HG03521 (cell line): ENCODE measurements at regions not wholly inside any gene's neighbourhood (a gene's known extent, or its start where the extent isn't known, plus 50 kb on each side); places are given as distances from the start of the nearest gene placed in this dataset.

ENCODE experiments used
- ATAC-seq: cut with Tn5 transposase; IDR thresholded peaks from one replicate; pipeline ENCODE4 v1.9.1; 2021; ENCODE audit warnings: mild to moderate bottlenecking, moderate library complexity; ENCODE audit not compliant: unreplicated experiment

DNA sequence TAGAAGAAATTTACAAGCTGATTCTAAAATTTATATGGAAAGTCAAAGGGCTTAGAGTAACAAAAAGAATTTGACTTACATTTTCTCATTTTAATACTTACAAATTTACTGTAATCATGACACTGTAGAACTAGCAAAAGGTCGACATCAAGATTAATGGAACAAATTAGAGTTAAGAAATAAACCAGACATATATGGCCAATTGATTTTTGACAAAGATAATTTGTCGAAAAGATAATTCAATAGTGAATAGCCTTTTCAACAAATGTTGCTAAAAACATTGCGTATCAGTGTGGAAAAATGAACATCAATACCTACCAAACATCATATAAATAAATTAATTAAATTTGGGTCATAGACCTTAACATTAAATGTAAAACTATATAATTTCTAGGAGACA lies 955.5 kb upstream of the AUTS2 start:
- no peak for ATAC-seq

DNA sequence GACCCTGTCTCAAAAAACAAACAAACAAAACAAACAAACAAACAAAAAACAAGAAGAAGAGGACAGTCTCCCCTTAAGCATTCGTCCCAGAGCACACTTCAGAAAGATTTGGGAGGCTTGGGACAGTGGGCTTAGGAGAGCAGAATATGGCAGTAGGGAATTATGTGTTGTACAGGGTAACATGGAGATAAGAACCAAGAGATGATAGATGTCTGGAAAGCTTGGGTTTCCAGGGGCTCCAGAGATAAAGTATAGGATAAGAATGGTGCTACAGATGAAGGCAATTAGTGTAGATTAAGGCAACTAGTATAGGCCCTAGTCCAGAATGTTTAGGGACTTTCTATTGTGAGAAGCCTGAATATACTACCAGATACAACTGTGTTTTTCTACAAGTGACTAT lies 934.9 kb upstream of the AUTS2 start:
- no peak for ATAC-seq

DNA sequence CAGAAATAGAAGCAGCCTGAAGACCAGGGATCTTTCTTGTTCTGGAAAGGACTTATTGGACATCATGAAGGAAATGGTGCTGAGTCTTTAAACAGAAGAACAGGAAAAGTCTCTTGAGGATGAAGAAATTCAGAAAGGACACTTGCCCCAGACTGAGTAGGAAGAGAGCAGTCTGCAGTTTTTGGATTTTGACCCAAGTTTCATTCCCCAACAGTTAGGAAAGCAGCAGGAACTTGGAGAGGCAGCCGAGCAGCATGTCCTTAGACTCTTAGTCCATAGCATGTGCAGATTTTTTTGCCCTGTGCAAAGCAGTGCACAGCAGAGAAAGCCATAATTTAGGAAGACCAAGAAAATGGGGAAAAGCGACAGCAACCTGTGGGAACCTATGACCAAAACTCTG lies 927.2 kb upstream of the AUTS2 start:
- ATAC-seq = no peak

DNA sequence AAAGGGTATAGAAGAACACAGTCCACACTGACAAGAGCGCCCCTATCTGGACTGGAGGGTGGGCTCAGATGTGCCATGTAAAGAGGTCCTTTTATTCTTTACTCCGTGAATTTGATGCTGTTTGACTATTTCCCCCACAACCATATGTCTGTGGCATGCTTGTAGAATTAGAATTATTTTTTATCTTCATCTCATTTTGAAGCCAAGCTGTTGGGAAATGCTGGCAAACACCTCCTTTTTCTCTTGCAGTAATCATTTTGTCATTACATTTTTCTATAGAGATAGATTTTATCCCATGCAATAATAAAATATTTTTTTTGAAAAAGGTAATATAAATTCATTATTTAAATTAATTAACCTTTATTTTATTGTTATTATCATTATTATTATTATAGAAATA lies 926.6 kb upstream of the AUTS2 start:
- ATAC-seq = no peak

DNA sequence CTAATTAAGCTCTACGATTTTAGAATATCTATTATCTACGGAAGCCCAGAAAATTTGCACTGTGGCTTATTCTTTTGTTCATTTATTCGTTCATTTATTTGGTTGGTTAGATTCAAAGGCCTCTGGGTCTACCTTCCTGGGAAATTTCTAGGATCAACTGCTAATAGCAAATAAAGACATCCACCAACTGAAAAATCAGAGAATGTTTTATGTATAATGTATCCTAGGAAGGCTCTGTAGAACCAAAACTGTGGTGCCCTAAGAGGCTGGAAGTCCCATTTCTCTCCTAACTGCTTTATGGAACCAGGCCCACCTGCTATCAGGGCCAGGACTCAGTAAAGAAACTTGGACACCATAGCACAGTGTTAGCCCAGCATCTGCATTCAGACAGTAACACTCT lies 923.4 kb upstream of the AUTS2 start:
- ATAC-seq = no peak

DNA sequence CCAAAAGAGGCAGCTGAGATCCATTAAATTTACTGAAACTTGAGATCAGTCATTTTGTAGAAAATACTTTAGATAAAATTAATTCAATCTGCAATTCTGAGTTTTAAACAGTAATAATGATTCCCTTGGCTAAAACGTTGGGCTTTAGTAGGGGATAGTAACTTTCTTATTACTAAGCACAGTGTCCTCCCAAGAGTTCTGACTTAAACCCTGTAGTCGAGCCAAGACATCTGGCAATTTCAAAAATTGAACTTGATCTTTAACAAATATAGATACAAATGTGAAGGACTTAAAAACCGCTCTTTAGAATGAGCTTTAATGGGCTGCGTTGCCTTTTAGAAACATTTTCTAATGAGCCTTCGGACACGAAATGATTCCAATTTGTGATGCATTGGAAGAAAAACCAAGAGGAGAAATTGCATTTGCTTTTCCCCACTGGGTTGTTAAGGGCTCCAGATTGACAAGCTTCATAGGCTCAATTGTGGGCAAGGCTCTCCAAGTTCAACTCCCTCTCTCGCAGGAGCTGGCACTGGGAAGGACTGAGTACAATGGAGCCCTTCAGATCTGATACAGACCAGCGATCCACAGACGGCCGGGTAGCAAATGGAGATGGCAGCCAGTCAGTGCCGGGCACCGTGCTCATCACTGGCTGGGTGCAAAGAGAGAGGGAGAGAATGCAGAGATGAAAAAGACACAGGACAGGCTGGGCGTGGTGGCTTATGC lies 921.3 kb upstream of the AUTS2 start:
- ATAC-seq = no peak

DNA sequence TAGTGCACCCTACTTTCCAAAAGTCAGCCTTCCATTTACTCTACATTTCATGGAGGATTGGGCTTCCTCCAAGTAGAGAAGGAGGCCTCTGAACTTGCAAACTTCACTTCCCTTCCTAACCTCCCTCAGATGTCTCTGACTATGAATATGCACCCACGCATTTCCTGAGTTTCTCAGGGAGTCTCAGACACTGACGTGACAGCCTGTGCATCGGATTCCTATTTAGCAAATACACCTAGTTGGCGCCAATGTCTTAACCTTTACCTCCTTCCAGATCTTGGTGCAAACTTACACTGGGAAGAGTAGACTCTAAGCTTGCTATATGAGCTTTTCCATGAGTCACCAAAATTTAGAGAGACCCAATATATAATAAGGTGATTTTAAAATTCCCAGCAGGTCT lies 920.1 kb upstream of the AUTS2 start:
- no peak for ATAC-seq

DNA sequence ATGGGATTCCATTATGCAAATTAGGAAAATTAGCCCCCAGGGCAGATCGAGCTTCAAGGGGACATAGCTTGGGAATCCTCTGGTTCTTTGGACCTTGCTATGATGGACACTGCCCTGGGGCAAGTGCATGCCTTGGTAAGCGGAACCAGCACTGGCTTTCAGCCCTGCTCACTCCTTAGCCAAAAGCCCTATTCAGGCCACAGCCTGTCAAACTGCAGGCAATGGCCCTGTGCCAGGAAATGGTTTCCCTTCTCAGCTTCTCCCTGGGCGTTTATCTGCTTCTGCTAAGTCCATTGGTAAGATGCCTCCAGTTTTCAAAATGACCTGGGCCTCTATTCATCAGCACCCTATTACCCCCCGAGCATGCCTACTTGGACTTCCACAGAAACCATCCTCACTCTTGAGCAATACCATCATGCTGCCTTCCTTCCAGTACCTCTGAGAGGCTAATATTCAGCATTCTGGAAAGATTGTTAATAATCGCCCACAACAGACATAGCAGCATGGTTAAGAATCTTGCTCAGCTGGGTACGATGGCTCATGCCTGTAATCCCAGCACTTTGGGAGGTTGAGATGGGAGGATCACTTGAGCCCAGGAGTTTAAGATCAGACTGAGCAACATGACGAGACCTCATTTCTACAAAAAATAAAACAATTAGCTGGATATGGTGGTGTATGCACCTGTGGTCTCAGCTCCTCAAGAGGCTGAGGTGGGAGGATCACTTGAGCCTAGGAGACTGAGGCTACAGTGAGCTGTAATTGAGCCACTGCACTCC lies 918.6 kb upstream of the AUTS2 start:
- ATAC-seq = no peak

DNA sequence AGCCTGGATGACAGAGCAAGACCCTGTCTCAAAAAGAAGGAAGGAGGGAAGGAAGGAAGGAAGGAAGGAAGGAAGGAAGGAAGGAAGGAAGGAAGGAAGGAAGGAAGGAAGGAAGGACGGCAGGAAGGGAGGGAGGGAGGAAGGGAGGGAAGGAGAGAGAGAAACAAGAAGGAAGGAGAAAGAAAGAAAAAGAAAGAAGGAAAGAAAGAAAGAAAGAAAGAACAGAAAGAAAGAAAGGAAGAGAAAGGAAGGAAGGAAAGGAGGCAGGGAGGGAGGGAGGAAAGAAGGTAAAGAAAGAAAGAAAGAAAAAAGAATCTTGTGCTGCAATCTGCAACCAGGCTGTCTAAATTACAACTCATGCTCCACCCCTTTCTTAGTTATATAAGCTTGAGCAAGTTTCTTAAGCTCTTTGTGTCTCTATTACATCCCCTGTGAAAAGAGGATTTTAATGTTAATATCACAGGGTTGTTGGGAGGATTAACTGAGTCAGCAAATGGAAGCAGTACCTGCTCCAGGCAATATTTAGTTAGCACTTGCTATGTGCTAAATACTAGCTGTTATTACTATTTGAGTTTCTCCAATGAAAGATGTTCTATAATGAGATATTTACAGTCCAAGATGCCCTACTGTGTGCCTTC lies 917.9 kb upstream of the AUTS2 start:
- no peak for ATAC-seq

DNA sequence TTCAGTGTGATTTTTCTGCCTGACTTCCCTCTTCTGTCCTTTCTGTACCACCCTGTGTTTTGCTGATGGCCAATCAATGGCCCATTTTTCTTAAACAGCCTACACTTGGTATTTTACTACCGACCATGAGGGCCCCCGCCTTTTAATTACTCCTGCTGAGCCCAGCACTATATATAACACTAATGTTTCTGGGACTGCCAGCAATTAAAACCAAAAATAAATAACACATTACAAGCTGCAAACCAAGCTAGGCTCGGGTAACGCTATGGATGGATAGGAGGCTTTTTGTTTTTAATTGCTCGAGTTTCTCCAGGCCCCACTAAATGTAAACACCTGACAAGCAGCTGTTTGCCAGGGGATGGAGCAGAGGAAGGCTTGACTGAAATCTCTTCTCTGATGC lies 915.4 kb upstream of the AUTS2 start:
- no peak for ATAC-seq

DNA sequence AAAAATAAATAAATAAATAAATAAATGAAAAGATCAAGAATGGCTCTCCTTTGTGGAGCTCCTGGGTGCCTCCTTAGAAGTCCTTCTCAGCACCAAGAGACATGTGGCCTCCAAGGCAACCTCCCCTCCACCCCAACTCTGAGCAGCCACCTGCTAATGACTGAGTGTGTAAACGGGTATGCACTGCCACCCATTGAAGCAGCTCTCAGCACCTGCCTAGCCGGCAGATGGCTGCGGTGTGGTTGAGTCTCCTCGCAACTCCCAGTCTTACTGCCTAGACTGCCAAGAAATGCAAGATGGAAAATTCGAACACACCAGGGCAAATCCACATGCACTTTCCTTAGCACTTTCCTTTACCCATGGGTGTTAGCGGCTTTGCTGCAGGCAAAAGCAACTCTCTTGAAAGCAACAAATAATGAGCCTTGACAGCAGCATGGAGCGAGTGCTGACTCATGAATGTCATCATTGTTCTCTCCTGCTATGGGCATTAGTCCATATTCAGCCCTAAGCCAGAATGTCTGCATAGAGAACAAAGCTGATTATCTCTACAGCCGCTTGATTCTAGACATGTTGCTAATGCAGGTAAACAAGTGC lies 913.9 kb upstream of the AUTS2 start:
- ATAC-seq = no peak

DNA sequence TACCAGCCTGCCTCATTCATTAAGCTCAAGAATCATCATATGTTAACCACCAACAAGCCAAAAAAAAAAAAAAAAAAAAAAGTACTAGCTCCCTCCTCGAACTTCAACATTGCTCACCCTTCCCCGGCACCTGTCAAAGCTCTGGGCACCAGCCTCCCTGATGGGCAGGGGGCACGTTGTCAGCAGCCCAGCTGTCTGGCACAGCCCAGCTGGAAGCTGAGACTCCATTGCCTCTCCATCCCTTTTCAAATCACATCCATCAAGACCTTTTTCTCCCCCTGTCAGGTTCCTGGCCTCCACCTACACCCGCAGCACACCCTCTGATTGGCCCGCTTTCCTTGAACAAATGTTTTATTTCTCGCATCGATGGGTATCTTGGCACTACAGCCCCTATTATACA lies 913.3 kb upstream of the AUTS2 start:
- ATAC-seq = no peak

DNA sequence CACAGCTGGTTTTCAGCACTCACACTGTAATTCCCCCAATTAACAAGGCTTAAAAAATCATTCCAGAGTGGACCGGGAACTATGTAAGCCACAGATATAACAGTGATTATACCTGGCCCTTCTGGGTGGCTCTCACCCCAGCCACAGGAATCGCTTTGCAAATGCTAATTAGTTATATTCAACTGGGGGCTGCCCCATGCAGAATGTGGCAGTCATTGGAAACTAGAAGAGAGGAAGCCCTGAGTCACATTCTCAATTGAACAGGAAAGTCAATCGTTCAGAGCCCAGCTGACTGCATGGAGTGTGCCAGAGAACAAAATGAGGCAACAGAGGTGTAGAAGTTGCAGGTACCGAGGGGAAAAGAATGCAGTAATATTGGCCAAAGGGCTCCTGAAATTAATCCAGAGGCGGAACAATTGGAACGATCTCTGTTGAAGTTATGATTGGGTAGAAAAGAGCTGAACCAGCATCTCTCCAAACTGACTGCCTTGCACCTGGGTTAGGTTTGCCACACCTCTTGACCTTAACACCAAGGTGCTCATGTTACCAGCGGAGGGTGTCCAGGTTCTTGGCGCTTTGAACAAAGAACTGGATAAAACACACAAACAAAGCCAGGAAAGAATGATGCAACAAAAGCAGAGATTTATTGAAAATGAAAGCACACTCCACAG lies 909.7 kb upstream of the AUTS2 start:
- ATAC-seq = no peak

DNA sequence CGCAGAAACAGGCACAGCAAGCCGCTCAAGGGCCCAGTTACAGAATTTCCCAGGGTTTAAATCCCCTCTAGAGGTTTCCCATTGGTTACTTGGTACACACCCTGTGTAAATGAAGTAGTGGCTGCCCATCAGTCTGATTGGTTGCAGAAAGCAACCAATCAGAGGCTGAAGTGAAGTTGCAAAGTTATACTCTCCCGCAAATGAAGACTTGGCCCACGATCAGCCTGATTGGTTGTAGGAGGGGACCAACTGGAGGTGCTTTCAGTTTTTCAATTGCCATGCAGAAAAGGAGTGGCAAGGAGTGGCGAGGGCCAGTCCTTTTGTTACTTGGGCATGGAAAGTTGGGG lies 909.2 kb upstream of the AUTS2 start:
- ATAC-seq = no peak

DNA sequence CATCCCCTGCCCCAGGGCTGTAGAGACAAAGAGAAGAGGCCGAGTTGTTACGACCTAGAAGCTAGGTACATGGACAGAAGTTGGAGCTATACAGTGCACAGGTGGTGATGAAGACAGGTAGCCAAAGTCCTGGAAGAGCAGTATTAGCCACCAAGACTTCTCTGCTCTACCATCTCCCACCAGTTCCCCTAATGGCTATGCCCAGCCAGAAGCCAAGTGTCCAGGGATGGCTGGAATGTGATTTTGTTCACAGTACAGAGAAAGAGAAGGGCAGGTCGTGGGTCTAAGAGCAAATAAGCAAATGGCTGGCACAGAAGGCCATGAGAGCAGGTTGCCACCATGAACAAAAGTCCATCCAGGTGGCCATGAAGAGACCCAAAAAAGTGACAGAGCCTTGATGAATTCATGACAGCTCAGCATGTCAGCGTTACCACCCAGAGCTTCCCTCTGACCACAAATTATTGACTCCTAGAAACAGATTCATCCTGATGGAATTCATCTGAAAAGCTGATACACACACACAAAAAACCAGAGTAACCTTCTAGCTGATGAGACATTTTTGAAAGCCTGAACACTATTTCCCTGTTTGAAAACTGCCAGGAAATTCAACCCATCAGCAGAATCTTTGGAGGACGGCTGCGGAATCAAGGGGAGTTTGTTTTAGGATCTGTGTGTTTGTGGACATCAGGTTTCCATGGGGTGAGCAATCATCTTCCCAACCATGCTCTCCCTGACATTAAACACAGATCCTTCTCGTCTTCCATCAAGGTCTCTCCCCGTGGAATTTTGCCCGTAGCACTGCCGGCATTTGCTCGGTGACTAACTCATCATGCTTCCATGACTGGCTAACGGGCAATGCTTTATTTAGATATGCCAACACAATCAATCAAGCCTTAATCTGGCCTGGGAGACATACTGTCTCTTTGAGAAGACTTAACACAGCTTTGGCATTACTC lies 906.7 kb upstream of the AUTS2 start:
- no peak for ATAC-seq

DNA sequence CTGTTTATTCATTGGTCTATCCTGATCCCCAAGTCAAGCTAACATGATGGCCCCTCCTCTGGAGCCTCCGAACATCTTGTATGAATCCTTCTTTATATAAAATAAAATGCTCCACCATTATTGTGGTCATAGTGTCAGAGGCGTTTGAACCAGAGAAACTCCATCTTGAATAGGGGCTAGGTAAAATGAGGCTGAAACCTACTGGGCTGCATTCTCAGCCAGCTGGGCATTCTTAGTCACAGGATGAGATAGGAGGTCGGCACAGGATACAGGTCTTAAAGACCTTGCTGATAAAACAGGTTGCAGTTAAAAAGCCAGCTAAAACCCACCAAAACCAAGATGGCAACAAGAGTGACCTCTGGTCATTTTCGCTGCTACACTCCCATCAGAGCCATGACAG lies 905.8 kb upstream of the AUTS2 start:
- ATAC-seq = no peak

DNA sequence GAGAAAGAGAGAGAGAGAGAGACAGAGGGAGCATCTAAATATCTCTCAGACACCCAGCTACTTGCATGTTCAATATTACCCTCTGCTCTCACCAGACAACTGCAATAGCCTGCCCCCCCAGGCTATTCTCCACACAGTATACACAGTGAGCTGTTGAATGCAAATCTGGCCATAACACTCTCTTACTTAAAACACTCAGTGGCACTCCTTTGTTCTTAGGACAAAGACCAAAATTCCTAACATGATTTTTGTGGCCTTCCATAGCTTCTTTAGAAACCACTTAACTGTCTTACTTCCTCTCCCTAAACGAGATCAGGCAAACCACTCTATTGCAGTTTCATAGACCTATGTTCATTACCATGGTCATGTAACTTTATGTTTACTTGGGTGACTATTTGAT lies 903.6 kb upstream of the AUTS2 start:
- no peak for ATAC-seq

DNA sequence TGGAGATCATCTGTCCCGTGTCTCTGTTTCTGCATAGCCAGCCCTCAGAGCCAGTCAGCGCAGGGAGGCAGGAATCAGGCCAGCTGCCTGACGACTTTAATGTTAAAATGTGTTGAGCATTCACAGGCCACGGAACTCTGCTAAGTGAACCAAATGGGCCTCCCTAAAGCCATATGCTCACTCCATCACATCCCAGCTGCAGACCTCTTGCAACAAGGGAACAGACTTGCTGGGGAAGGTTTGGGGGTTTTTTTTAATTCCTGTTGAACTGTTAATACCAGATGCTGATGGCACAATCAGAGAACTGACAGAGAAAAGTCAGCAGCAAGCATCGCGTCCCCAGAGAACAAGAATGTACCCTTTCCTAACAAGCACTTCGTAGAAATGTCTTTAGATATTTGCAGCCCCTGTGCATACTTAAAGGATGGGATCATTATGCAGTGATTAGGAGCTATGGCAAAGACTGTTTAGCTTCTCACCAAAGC lies 900.4 kb upstream of the AUTS2 start:
- no peak for ATAC-seq

DNA sequence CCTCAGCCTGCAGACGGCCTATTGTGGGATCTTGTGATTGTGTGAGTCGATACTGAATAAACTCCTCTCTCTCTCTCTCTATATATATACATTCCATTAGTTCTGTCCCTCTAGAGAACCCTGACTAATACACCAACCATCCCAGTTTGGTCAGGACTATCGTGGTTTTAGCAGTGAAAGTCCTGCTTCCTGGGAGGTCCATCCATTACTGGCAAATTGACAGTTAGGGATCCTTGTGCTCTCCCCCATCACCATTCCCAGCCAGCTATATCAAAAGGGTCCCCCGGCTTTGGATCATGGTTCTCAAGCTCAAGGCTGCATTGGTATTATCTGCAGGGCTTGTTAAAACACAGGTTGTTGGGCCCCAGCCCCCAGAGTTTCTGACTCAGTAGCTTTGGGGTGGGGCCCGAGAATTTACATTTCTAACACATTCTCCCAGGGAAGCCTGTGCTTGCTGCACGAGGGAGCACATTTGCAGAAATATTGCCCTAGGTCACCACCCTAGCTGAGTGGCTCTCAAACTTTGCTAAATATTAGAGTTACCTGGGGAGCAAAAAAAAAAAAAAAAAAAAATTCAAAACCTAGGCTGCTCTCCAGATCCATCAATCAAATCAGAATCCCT lies 899.1 kb upstream of the AUTS2 start:
- ATAC-seq = no peak

DNA sequence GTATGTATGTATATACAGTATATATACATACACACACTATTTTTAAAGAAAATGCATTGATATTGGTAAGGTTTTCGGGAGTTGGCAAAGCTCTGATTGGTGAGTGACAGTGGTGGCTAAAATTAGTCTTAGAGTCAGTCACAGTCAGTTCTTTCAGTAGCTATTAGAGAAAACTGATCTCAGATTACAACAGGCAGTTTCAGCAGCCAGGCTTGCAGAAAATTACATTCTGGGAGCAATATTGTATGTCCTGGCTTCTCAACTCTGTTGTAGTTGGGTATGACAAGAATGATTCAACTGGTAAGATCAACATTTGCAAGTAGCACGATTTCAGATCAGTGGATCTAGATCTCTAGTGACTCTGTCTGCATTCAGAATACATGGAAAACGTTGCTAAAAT lies 897.9 kb upstream of the AUTS2 start:
- ATAC-seq = no peak
